Hepatocyte (in vitro differentiated cells): ENCODE measurements at regions not wholly inside any gene's neighbourhood (a gene's known extent, or its start where the extent isn't known, plus 50 kb on each side); places are given as distances from the start of the nearest gene placed in this dataset.

Source experiments
- CTCF ChIP-seq: fragments of 200-600 bp; sonication (generic); IDR thresholded peaks from 2 replicates; pipeline ENCODE4 v1.5.1; 2016; ENCODE audit warnings: antibody characterized with exemption, mild to moderate bottlenecking; ENCODE audit not compliant: poor library complexity
- EZH2 ChIP-seq: fragments of 200-600 bp; sonication (generic); IDR thresholded peaks from 2 replicates; pipeline ENCODE4 v1.6.1; 2016; ENCODE audit warnings: antibody characterized with exemption, mild to moderate bottlenecking, borderline replicate concordance
- EZH2phosphoT487 ChIP-seq: fragments of 200-600 bp; sonication (generic); IDR thresholded peaks from one replicate; pipeline ENCODE4 v1.6.1; 2018; ENCODE audit warnings: antibody characterized with exemption, mild to moderate bottlenecking, low read depth, moderate library complexity; ENCODE audit not compliant: unreplicated experiment, severe bottlenecking

DNA sequence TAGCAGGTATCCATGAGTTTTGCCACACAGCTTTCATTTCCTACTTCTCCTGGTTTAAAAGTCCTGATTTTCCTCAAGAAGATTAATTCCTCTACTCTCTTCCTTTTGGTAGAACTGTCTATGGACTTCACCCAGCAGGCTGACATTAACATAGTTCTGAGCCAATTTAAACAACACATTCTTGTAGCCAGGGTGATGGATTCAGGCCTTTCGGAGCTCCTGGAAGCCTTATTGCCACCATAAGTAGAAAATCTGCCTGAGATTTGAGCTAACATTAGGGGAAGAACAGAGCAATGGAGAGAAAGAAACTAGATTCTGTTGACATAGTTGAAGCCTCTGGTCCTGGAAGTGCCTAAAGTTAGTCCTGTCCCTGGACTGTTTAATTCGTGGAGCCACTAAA, 449.8 kb downstream of the TAFA4 start:
- no peak for TF ChIP-seq CTCF
- TF ChIP-seq EZH2 = no peak
- no peak for TF ChIP-seq EZH2phosphoT487
